GM23338 (cell line): ENCODE measurements at regions not wholly inside any gene's neighbourhood (a gene's known extent, or its start where the extent isn't known, plus 50 kb on each side); places are given as distances from the start of the nearest gene placed in this dataset.

Source experiments
- ATAC-seq: fragments of 200-7000 bp; cut with Tn5 transposase; 3 replicates; pipeline ENCODE4 v1.9.1; 2020
- DNase-seq: peaks from one replicate; pipeline ENCODE4 v3.0.0-alpha.2; 2015; ENCODE audit warnings: low spot score
- H2AFZ ChIP-seq: fragments of 200-600 bp; sonication (generic); 2 replicates; pipeline ENCODE4 v1.8.0; 2016; ENCODE audit warnings: antibody characterized with exemption, mild to moderate bottlenecking, moderate library complexity
- H3F3A ChIP-seq: fragments of 200-600 bp; sonication (generic); replicated peaks from 2 replicates; pipeline ENCODE4 v1.8.0; 2017; ENCODE audit warnings: antibody characterized with exemption, mixed run types, low read depth
- H3K27ac ChIP-seq: fragments of 200-600 bp; sonication (generic); 2 replicates; pipeline ENCODE4 v1.6.1; 2016; ENCODE audit warnings: low read depth
- H3K27me3 ChIP-seq: fragments of 200-600 bp; sonication (generic); 2 replicates; pipeline ENCODE4 v1.8.0; 2016; ENCODE audit warnings: mild to moderate bottlenecking, mixed run types, moderate library complexity; ENCODE audit not compliant: insufficient read depth
- H3K36me3 ChIP-seq: fragments of 200-600 bp; sonication (generic); 2 replicates; pipeline ENCODE4 v1.8.0; 2016; ENCODE audit warnings: mild to moderate bottlenecking; ENCODE audit not compliant: insufficient read depth
- H3K4me1 ChIP-seq: fragments of 200-600 bp; sonication (generic); 2 replicates; pipeline ENCODE4 v1.8.0; 2016; ENCODE audit warnings: mild to moderate bottlenecking, moderate library complexity; ENCODE audit not compliant: insufficient read depth
- H3K4me2 ChIP-seq: fragments of 200-600 bp; sonication (generic); 2 replicates; pipeline ENCODE4 v1.7.1; 2017; ENCODE audit warnings: mixed run types
- H3K4me3 ChIP-seq: fragments of 200-600 bp; sonication (generic); 2 replicates; pipeline ENCODE4 v1.6.1; 2016; ENCODE audit warnings: mixed run types
- H3K79me2 ChIP-seq: fragments of 200-600 bp; sonication (generic); replicated peaks from 2 replicates; pipeline ENCODE4 v1.8.0; 2017; ENCODE audit warnings: mild to moderate bottlenecking; ENCODE audit not compliant: insufficient read depth
- H3K9me2 ChIP-seq: fragments of 200-600 bp; sonication (generic); 2 replicates; pipeline ENCODE4 v1.8.0; 2017; ENCODE audit not compliant: insufficient read depth
- H4K20me1 ChIP-seq: fragments of 200-600 bp; sonication (generic); replicated peaks from 2 replicates; pipeline ENCODE4 v1.8.0; 2017; ENCODE audit warnings: mild to moderate bottlenecking; ENCODE audit not compliant: insufficient read depth
- H3K27ac Mint-ChIP-seq: 2 replicates; pipeline ENCODE4 v1.8.0; 2020; ENCODE audit warnings: inconsistent platforms, mild to moderate bottlenecking, moderate library complexity, mixed read lengths
- H3K27me3 Mint-ChIP-seq: 3 replicates; pipeline ENCODE4 v1.8.0; 2022; ENCODE audit warnings: low read depth, mild to moderate bottlenecking, moderate library complexity, mixed read lengths, inconsistent platforms; ENCODE audit not compliant: insufficient read depth, poor library complexity
- H3K36me3 Mint-ChIP-seq: 3 replicates; pipeline ENCODE4 v1.8.0; 2021; ENCODE audit warnings: low read depth, mild to moderate bottlenecking, inconsistent platforms, moderate library complexity, mixed read lengths
- H3K4me1 Mint-ChIP-seq: 3 replicates; pipeline ENCODE4 v1.8.0; 2020; ENCODE audit warnings: mild to moderate bottlenecking, inconsistent platforms, mixed read lengths
- H3K4me3 Mint-ChIP-seq: 3 replicates; pipeline ENCODE4 v1.8.0; 2021; ENCODE audit warnings: moderate library complexity, mild to moderate bottlenecking, inconsistent platforms, mixed read lengths
- H3K9me3 Mint-ChIP-seq: 3 replicates; pipeline ENCODE4 v1.8.0; 2020; ENCODE audit warnings: moderate library complexity, mild to moderate bottlenecking, inconsistent platforms, mixed read lengths
- CREB1 ChIP-seq: fragments of 250-450 bp; sonication (Bioruptor Pico); IDR thresholded peaks from 2 replicates; pipeline ENCODE4 v1.5.0; 2020; ENCODE audit warnings: low read depth, mild to moderate bottlenecking, moderate library complexity
- CTCF ChIP-seq, 2 experiments: fragments of 200-600 bp in 1 of 2; sonication (generic) in 1 of 2; conservative IDR thresholded peaks; 2 replicates each; pipeline versions ENCODE4 v1.5.1 to v1.6.1; 2016 to 2017; ENCODE audit warnings: antibody characterized with exemption in 2 of 2, low read depth in 2 of 2, mild to moderate bottlenecking in 2 of 2, moderate library complexity in 1 of 2
- EZH2 ChIP-seq: fragments of 200-600 bp; sonication (generic); IDR thresholded peaks from one replicate; pipeline ENCODE4 v1.8.0; 2017; ENCODE audit warnings: antibody characterized with exemption, mild to moderate bottlenecking, low read depth; ENCODE audit not compliant: unreplicated experiment
- EZH2phosphoT487 ChIP-seq: fragments of 200-600 bp; sonication (generic); IDR thresholded peaks from one replicate; pipeline ENCODE4 v1.8.1; 2018; ENCODE audit warnings: antibody characterized with exemption; ENCODE audit not compliant: unreplicated experiment
- JUNB ChIP-seq: IDR thresholded peaks from one replicate; pipeline ENCODE4 v1.6.1; 2016; ENCODE audit warnings: antibody characterized with exemption; ENCODE audit not compliant: unreplicated experiment
- NANOG ChIP-seq: IDR thresholded peaks from 2 replicates; pipeline ENCODE4 v1.6.1; 2016; ENCODE audit warnings: antibody characterized with exemption, borderline replicate concordance
- POLR2AphosphoS5 ChIP-seq: IDR thresholded peaks from 2 replicates; pipeline ENCODE4 v1.6.1; 2016; ENCODE audit warnings: antibody characterized with exemption, low read depth
- STAT1 ChIP-seq: IDR thresholded peaks from one replicate; pipeline ENCODE4 v1.6.1; 2016; ENCODE audit warnings: antibody characterized with exemption; ENCODE audit not compliant: unreplicated experiment
- ZNF114 ChIP-seq: fragments of 250-450 bp; sonication (Bioruptor Pico); IDR thresholded peaks from 2 replicates; pipeline ENCODE4 v1.5.0; 2020; ENCODE audit warnings: mild to moderate bottlenecking, moderate library complexity
- ZNF331 ChIP-seq: fragments of 250-450 bp; sonication (Bioruptor Pico); IDR thresholded peaks from 2 replicates; pipeline ENCODE4 v1.5.0; 2020; ENCODE audit warnings: low read depth, mild to moderate bottlenecking, moderate library complexity
- ZNF462 ChIP-seq: fragments of 250-450 bp; sonication (Bioruptor Pico); IDR thresholded peaks from 2 replicates; pipeline ENCODE4 v1.5.0; 2020; ENCODE audit warnings: mild to moderate bottlenecking, moderate library complexity
- TF ChIP-seq, protein P1 (sequence below): IDR thresholded peaks from 2 replicates; pipeline ENCODE4 v1.6.1; 2016; ENCODE audit warnings: antibody characterized with exemption
- TF ChIP-seq, protein P2 (sequence below): IDR thresholded peaks from one replicate; pipeline ENCODE4 v1.6.1; 2018; ENCODE audit warnings: antibody characterized with exemption; ENCODE audit not compliant: unreplicated experiment

- H3K36me3 Mint-ChIP-seq: no peaks in the 10 kb centered on the region
- H3K4me1 Mint-ChIP-seq: peaks cover 4% of the 10 kb centered on the region; the same call in 2 of the 3 replicates
- no peaks in the 10 kb centered on the region for H3K27me3 ChIP-seq
- DNase-seq: no peak
- no peak overlapping the region for H2AFZ ChIP-seq
- H3K4me1 ChIP-seq: no peaks in the 10 kb centered on the region
- H3K4me3 ChIP-seq: no peak overlapping the region
- peaks cover 3% of the 10 kb centered on the region; the same call in 1 of the 2 replicates for H3K9me2 ChIP-seq
- H3K27me3 Mint-ChIP-seq: no peaks in the 10 kb centered on the region
- H3K4me2 ChIP-seq: no peak overlapping the region
- H3K36me3 ChIP-seq: no peaks in the 10 kb centered on the region
- H4K20me1 ChIP-seq: no peaks in the 10 kb centered on the region
- H3K9me3 Mint-ChIP-seq: no peaks in the 10 kb centered on the region
- TF ChIP-seq ZNF114 (CRISPR knock-in tag): no peak
- no peak for TF ChIP-seq CTCF (conservative IDR thresholded peaks at IDR 0.05; ENCODE audit: low read depth in 2 of 2)
- TF ChIP-seq CREB1: no peak
- TF ChIP-seq EZH2phosphoT487: no peak
- TF ChIP-seq STAT1: no peak
- no peak for TF ChIP-seq JUNB
- no peak for TF ChIP-seq ZNF331 (CRISPR knock-in tag)
- TF ChIP-seq, protein P1, sequence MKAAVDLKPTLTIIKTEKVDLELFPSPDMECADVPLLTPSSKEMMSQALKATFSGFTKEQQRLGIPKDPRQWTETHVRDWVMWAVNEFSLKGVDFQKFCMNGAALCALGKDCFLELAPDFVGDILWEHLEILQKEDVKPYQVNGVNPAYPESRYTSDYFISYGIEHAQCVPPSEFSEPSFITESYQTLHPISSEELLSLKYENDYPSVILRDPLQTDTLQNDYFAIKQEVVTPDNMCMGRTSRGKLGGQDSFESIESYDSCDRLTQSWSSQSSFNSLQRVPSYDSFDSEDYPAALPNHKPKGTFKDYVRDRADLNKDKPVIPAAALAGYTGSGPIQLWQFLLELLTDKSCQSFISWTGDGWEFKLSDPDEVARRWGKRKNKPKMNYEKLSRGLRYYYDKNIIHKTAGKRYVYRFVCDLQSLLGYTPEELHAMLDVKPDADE: no peak
- no peak for TF ChIP-seq NANOG
- no peak for TF ChIP-seq ZNF462 (CRISPR knock-in tag)
- TF ChIP-seq, protein P2, sequence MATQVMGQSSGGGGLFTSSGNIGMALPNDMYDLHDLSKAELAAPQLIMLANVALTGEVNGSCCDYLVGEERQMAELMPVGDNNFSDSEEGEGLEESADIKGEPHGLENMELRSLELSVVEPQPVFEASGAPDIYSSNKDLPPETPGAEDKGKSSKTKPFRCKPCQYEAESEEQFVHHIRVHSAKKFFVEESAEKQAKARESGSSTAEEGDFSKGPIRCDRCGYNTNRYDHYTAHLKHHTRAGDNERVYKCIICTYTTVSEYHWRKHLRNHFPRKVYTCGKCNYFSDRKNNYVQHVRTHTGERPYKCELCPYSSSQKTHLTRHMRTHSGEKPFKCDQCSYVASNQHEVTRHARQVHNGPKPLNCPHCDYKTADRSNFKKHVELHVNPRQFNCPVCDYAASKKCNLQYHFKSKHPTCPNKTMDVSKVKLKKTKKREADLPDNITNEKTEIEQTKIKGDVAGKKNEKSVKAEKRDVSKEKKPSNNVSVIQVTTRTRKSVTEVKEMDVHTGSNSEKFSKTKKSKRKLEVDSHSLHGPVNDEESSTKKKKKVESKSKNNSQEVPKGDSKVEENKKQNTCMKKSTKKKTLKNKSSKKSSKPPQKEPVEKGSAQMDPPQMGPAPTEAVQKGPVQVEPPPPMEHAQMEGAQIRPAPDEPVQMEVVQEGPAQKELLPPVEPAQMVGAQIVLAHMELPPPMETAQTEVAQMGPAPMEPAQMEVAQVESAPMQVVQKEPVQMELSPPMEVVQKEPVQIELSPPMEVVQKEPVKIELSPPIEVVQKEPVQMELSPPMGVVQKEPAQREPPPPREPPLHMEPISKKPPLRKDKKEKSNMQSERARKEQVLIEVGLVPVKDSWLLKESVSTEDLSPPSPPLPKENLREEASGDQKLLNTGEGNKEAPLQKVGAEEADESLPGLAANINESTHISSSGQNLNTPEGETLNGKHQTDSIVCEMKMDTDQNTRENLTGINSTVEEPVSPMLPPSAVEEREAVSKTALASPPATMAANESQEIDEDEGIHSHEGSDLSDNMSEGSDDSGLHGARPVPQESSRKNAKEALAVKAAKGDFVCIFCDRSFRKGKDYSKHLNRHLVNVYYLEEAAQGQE: no peak
- no peak for TF ChIP-seq POLR2AphosphoS5
- no peak for TF ChIP-seq EZH2
- no peak overlapping the region for H3K4me3 Mint-ChIP-seq
- no peaks in the 10 kb centered on the region for H3F3A ChIP-seq
- no peak for ATAC-seq
- H3K27ac Mint-ChIP-seq: no peak overlapping the region
- no peak overlapping the region for H3K27ac ChIP-seq
- no peaks in the 10 kb centered on the region for H3K79me2 ChIP-seq
These were observed 424.2 kb downstream of the SLC16A7 start for GRCh38 chr12:60020068-60020467.
